HG03439 (cell line): ENCODE measurements at regions not wholly inside any gene's neighbourhood (a gene's known extent, or its start where the extent isn't known, plus 50 kb on each side); places are given as distances from the start of the nearest gene placed in this dataset.
"Not testable (repeated sequence)": the region's sequence is repeated elsewhere in the genome, so short reads cannot be mapped to it uniquely, and the experiment has no call there.

Source experiments
- ATAC-seq: cut with Tn5 transposase; IDR thresholded peaks from one replicate; pipeline ENCODE4 v1.9.1; 2021; ENCODE audit warnings: mild to moderate bottlenecking, moderate library complexity; ENCODE audit not compliant: unreplicated experiment

DNA sequence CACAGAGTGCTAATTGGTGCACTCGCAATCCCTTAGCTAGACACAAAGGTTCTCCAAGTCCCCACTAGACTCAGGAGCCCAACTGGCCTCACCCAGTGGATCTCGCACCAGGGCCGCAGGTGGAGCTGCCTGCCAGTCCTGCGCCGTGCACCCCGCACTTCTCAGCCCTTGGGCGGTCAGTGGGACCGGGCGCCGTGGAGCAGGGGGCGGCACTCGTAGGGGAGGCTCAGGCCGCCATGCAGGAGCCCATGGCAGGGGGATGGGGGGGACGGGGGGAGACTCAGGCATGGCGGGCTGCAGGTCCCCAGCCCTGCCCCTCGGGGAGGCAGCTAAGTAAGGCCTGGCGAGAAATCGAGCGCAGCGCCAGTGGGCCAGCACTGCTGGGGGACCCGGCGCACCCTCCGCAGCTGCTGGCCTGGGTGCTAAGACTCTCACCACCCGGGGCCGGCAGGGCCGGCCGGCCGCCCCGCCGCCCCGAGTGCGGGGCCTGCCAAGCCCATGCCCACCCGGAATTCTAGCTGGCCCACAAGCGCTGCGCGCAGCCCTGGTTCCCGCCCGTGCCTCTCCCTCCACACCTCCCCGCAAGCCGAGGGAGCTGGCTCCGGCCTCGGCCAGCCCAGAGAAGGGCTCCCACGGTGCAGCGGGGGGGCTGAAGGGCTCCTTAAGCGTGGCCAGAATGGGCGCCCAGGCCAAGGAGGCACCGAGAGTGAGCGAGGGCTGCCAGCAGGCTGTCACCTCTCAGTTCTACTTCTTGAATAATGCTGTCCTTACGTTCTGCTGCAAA is 258.2 kb downstream of the GALC start:
- ATAC-seq, result not testable (repeated sequence)

DNA sequence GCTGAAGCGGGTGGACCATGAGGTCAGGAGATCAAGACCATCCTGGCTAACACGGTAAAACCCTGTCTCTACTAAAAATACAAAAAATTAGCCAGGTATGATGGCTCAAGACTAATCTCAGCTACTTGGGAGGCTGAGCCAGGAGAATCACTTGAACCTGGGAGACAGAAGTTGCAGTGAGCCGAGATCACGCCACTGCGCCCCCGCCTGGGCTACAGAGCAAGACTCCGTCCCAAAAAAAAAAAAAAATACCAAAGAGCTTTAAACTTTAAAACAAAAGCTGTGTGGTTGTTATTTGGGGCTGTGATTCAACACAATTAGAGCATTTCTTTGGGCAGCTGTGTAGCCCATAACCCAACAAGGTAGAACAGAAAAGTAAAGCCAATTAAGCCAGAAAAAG is 259.9 kb downstream of the GALC start:
- not testable (repeated sequence) for ATAC-seq

DNA sequence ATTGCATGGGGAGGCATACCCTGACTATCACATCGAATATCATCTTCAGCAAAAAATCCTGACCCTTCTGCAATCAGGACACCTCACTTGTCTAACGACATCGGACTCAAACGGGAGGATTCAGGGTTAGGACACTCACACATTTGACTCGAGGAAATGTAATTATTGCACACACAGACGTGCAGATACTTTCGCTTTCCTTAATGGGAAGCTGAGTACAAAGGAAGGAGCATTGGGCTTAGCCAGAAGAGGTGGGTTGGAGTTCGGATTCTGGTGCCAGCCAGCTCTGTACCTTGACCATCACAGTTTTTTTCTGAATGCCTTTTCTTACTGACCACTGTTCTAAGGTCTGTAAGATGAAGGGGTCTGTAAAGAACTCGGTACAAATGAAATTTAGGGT is 260.4 kb downstream of the GALC start:
- ATAC-seq, result no peak

DNA sequence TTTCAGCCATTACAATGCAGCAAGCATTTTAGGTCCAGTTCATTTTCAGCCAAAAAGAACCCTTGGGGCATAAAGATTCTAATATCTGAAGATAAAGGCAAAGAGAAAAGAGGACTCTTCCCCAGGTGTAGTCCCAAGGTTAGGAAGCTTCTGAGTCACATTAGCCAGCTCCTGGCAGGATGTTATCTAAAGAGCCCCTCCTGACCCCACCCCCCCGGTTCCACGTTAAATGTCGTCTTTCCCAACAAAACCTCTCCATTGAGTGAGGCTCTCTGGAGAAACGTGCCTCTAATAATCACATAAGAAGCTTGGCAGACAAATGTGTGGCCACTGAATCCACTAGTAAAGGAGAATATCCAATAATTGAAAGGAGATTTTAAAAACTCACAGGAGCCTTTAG is 267.7 kb downstream of the GALC start:
- ATAC-seq, result no peak

DNA sequence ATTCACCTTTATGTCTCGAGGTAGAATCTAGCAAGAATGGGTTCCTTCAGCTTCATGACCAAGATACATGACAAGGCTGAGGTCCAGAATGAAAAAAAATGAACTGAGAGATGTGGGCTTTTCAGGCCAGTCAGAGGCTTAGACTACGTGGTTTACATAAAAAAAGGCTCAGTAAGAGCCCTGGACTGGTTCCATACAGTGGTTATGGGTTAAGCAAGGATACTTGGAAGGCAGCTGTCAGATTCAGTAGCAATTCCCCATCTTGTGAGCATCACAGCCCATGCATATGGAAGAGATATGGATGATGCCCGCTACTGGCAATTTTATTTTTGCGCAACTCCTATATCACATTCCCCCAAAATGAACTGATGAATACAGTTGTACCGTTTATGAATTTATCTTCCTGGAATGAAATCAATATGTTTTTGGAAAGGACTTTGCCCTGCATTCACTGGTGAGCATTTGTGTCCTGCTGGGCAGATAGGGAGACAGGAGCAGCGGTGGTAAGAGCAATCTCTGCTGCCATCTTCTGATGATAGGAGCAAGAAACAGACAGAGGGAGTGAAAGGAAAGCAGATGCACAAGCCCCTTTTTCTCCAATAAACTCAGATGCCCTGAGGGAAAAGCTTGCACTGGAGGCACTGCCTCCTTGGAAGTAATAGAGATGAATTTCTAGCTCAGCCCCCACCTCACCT is 280.4 kb downstream of the GALC start:
- ATAC-seq, result no peak

DNA sequence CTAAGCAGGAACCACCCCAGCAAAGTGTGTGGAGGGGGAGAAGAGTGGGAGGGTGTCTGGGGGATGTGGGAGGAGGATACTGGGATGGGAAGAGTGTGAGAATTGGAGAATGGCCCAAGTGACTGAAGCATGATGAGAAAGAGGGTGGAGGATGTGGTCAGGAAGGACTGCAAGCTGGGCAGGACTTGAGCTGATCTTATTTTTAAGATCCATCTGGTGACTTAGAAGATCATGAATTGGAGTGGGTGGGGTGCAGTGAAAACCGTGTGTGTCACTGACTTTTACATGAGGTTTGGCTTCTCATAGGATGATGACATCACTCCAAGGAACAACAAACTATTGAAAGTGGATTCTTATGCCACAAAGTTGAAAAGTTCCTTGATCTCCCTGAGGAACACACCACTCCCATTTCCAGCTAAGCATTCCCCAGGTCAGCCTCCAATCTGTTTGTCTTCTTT is 287.5 kb downstream of the GALC start:
- ATAC-seq, result no peak

DNA sequence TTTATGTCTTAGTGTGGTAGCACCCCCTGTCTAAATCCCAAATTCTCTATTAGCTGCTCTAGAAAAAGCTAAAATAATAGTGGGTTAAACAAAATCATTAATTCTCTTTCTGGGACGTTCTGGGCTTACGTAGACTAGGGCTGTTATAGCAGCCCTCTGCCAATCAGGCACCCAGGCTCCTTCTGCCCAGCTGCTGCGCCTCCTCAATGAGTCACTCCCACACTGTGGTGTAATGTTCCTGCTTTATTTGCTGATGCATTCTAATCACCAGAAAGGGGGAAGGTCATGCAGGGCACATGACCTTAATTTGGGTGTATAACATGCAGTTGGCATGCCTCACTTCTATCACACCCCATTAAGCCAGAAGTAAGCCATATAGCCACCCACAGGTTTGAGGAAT is 294.5 kb downstream of the GALC start:
- ATAC-seq, result no peak

DNA sequence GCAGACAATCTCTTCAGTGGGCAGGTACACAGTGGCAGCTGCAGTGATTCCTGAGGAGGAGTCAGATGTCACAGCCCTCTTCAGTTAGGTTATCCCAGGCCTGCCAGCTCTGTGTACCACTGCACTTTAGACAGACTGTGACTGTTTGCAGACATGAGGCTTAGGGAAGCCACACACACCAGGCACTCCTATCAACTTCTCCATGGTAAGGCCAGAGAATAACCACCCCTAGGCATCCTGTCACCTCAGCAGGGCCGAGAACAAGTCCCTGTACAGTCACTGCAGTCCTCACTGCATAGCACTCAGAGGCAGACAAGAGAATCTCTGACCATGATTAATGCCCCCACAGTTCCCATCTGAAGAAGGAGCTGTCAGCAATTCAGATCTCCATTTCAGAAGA is 296.5 kb downstream of the GALC start:
- no peak for ATAC-seq

DNA sequence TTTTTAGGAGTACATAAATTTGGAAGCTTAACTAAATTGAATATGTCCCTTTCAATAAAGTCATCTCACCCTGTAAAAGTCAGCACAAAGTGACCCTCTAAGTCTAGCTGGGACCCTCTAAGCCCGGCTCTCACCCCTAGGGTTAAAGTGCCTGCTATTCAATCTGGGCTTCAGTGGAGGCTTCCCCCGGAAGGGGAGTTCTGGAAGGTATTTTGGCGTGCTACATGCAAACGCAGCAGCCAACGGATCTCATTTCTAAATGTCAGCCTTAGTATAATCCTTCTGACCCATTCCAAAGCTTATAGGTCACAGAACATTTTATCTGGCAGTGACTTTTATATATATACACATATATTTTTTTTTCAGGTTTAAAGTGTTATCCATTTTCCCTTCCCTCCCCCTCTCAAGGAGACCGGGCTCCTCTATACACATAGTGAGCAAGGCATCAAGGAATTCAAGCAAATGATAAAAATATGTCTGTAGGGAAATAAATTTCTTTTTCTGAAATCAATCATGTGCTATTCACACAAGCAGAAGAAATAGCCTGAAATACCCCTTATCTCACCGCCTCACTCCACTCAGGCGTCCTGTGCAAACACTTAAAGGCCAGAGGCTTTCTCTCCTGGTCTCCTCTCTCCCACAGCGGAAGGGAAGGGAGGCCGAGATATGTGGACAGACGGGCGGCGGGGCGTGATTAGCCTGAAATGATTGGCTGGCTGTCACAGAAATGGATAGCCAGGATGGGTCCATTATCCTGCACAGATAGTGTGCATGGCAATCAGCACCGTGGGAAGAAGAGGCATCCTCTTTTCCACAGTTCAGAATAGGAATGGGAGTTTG is 301.7 kb downstream of the GALC start:
- no peak for ATAC-seq

DNA sequence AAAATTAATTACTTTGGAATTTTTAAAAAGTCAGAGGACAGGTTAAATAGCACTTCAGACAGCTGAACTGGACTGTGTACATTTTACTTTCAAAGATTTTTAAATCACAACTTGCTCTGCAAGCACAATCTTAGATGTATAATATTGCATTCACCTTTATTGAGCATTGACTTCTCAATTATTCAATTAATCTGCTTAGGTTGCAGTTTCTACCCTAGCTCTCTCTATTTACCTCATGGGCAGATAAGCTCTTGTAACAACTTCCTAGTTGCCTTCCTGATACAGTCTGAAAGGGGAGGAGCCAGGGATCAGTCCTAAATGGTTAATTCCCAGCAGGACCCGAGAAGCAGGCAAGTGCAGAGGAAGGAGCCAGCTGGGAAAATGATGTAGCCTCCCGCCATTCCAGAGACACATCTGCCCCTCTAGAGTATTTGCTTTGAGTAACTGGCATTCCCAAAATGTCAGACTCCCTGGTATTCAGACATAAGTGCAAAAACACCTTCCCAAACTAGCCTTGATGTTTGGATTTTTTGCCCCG is 302.8 kb downstream of the GALC start:
- no peak for ATAC-seq

DNA sequence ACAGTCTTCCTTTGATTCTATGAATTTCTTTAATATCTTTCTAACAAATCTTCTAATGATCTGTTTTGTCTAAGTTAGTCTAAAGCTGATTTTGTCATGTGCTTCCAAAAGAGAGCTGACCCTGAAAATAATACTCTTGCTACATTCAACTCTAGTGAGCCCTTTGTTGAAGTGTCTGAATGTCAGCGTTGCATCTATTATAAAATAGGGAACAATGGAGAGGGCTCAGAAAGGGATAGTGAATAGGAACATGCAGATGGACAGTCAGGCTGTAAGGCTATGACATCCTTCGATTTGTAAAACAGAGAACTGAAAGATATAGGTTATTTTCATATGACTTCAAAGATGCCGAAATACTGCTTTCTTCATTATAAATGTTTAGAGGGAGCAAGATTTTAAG is 304.5 kb downstream of the GALC start:
- no peak for ATAC-seq

DNA sequence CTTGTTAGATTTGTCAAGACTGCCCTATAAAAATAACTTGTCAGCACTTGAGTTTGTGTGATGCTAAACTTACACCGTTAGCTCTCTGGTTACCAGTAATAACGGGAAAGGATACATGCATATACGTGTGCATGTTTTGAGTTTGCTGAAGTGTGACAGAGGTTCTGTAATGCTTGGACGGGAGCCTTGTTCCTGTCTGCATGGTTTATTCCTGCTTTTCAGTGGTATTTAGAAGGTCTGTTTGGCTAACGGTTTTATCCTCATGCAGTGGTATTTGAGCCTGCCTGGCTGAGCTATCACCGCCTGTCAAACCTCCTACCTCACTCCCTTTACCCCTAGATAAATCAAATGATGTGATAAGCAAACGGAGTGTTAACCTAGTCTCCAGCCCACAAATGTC is 305.6 kb downstream of the GALC start:
- ATAC-seq, result no peak

DNA sequence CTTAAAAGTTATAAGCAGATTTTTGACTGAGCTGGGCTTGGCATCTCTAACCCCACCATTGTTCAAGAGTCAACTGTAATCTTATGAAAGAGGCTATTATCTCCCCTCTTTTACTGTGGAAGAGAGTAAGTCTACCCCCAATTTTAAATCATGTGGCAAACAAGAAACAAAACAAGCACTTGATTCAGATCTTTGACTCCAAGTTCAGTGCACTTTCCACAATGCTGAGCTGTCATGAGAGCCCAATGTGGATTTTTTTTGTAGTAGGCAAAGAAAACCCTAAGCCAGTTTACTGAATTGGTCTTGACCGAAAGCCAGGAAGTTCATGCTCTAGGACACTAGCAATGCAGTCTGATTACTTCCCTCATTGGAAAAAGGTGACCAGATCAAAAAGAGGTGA is 306.2 kb downstream of the GALC start:
- no peak for ATAC-seq

DNA sequence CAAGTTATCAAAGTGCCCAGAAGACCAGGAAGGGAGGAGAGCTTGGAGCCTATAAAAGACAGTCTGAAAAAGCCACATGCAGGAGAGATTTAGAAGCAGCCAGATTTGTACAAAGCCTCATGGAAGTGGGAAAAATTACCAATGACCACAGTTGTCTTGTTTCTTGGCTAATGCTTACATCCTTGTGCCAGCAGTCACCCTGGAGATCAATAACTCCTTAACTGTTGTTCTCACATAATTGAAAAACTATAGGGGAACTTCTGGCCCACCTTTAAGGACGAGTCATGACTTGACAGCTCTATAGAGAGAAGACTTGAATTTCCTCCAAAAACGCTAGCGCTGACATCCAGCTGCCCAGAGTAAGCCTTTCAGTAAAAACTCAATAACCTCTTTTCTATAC is 313.1 kb downstream of the GALC start:
- no peak for ATAC-seq

DNA sequence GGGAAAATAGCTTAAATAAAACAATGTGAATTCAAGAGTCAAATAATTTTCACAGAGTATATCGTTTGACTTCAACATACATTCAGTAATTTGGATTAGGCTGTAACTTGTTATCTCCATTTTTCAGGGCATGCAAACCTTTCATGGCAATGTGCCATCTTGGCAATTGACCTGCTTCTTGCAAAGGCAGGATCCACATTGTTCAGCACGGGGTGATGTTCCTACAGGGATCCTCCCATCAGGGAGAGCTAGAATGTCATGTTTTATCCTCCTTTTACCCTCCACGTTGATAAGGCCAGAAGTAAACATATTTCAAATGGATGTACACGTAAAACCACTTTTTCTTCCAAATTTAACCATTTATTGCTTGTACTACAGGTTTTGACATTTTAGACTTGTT is 314.4 kb downstream of the GALC start:
- ATAC-seq, result no peak

DNA sequence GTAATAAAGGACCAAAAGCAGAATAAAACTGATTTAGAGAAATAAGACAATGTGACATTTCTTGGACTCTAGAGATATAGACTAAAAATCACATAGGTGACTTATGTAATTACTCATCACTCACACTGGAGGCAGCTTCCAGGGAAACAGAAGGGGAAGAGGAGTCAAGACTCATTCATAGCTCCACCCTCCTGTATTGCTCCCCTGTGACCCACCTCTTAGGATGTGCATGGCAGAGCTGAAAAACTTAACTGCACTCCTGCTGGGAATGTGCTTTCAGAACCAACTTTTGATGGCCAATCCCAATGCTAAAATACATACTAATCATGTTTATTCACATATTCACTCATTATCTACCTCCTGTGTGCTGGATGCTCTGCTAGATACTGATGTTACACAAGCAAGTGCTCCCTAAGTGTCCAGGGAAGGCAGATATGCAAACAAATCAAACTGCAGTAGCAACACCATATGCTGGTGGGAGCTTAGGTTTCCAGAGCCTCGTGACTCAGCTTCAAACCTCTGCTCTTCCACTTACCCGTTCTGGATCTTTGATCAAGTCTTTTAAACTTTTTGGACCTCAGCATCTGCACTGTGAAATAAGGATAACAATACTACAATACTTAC is 316.1 kb downstream of the GALC start:
- no peak for ATAC-seq

DNA sequence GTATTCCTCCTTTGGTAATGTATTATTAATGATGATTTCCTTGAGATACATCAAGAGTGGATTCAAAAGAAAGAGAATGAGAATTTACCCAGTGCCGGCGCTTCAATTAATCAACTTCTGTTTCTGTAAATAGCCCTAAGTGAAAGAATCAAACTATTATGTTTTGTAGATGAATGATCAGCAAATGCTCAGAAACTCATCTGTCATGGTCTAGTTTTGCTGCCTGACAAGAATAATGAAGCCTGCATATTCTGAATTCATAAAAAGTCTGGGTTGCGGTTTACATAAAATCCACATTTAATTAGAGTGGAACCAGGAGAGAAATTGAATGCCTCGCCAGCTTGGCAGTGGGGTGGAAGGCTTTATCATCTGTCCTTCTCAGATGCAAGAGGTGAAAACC is 325.3 kb downstream of the GALC start:
- ATAC-seq, result no peak

DNA sequence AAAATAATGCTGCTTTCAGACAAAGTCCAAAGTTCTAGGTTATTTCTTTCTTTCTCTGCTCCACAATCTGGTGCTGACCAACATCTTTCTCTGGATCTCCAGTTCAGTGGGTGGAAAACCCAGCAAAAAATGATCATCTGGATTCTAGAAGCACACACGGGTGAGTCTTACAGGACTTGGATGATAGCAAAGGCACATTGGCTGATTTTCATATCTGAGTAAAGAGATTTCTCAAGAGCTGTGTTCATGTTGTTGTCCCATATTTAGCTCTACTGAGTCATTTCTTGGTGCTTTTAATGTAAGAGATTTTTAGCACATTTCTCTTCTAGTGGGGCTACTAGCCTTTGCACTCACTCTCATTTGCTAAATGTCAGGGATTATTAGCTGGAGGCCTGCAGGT is 336.7 kb downstream of the GALC start:
- ATAC-seq, result no peak

DNA sequence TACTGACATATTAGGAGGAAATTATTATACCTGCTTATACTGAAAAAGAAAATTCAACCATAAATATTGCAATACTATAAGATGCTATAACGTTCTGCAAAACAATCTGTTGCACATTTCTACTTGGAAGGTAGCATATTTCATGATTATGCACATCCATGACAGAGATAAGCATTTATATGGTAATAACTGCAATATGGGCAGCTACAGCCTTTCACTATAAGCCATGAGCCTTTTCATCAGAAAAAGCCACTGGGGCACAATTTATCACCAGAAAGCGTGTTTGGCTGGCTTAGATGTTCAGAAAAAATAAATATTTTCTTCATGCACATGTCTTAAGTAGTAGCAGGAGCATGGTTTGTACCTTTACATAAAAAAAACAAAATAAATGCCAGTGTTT is 340.7 kb downstream of the GALC start:
- no peak for ATAC-seq

DNA sequence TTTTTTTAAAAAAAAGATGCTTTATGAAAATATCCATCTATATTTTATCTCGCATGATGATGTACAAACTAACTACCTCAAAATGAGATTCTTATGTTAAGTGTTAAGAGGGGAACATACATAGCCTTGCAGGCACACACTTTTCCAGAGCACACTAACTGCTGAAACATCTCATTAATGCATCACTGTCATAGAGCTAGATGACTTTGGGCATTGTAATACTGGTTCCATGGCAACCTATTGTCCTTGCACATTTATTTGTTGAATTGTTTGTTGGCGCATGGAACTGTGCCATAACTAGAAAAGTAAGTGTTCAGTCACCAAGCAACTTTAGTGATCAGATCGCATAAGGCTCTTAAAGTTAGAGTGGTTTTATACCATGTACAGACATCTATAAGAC is 348.3 kb downstream of the GALC start:
- ATAC-seq, result no peak

DNA sequence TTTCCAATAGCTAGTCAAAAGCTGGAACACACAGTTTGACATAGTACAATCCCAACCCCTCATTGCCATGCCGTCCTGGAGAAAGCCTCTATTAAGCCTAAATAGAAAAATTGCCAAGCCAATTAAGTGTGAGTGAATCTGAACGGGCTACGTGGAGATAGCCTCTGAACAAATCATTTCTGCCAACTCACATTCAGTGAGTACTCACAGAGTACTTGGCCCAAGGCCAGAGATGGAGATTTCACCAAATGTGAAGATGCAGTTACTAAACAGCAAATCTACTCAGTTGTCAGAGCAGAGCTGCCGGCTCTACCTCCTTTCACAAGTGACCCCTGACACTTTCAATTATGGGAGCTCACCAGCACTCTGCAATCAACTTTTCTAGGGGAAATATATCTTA is 350.0 kb downstream of the GALC start:
- ATAC-seq, result no peak
